ENCODE measurements at regions not wholly inside any gene's neighbourhood (a gene's known extent, or its start where the extent isn't known, plus 50 kb on each side); places are given as distances from the start of the nearest gene placed in this dataset.
A peak's percentile ranks its signal among the peaks of the same experiment; 100 is the strongest.

DNA sequence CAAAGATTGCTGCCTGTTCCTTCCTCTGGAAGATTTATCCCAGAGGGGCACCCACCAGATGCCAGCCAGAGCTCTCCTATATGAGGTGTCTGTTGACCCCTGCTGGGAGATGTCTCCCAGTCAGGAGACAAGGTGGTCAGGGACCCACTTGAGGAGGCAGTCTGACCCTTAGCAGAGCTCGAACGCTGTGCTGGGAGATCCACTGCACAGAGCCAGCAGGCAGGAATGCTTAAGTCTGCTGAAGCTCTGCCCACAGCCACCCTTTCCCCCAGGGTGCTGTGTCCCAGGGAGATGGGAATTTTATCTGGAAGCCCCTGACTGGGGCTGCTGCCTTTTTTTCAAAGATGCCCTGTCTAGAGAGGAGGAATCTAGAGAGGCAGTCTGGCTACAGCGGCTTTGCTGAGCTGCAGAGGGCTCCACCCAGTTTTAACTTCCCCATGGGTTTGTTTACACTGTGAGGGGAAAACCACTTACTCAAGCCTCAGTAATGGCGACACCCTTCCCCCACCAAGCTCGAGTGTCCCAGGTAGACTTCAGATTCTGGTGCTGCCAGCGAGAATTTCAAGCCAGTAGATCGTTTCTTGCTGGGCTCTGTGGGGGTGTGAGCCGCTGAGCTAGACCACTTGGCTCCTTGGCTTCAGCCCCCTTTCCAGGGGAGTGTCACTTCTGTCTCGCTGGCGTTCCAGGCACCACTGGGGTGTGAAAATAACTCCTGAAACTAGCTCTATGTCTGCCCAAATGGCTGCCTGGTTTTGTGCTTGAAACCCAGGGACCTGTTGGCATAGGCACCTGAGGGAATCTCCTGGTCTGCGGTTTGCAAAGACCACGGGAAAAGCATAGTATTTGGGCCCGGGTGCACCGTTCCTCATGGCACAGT is 51.1 kb upstream of the PDC start:
- 80% methylated on average over 10 of the region's 14 CpGs for WGBS (ENCODE audit: insufficient coverage)
- H3K27ac Mint-ChIP-seq, result no peak overlapping the region
- DNase-seq (peak in 2 of 35 experiments; percentile 0 to 4), ATAC-seq (replicated peaks in 1 of 4) (no peak)
- H3K27ac ChIP-seq (ENCODE audit: low read length), result no peak overlapping the region
- no peaks in the 10 kb centered on the region for H3K4me1 ChIP-seq (ENCODE audit: control insufficient read depth in 1 of 2, extremely low read depth in 1 of 2, insufficient read depth in 2 of 2, low read length in 2 of 2)
- no peak overlapping the region for H3K4me3 ChIP-seq (ENCODE audit: control insufficient read depth in 1 of 2, extremely low read depth in 1 of 2, low read length in 1 of 2)
- ChIA-PET CTCF (no interaction called here), POLR2A (no interaction called here)
- peaks cover 0 to 8% of the 10 kb centered on the region in 2 experiments for H3K27me3 ChIP-seq (replicated peaks in 1 of 2; ENCODE audit: control insufficient read depth in 2 of 2, extremely low read depth in 1 of 2, insufficient read depth in 2 of 2, low read length in 1 of 2)
- H3K9me3 ChIP-seq, result no peaks in the 10 kb centered on the region
- peaks cover 0 to 6% (median 0%) of the 10 kb centered on the region in 3 donors for H3K4me1 Mint-ChIP-seq
- H3K27me3 Mint-ChIP-seq, result peaks cover 0 to 5% of the 10 kb centered on the region in 2 donors
- peaks cover 6% of the 10 kb centered on the region for H3K36me3 Mint-ChIP-seq
- H3K4me3 Mint-ChIP-seq, result no peak overlapping the region
- peaks cover 4 to 13% (median 6%) of the 10 kb centered on the region in 3 donors for H3K9me3 Mint-ChIP-seq
- no peaks in the 10 kb centered on the region for H3K36me3 ChIP-seq (ENCODE audit: control insufficient read depth in 2 of 2, extremely low read depth in 1 of 2, insufficient read depth in 1 of 2, low read length in 1 of 2)
